HepG2 (cell line): ENCODE measurements at regions not wholly inside any gene's neighbourhood (a gene's known extent, or its start where the extent isn't known, plus 50 kb on each side); places are given as distances from the start of the nearest gene placed in this dataset.

Experiments
- ATAC-seq: fragments of 200-7000 bp; cut with Tn5 transposase; 3 replicates; pipeline ENCODE4 v1.9.1; 2020; ENCODE audit warnings: mild to moderate bottlenecking, moderate library complexity
- BruUV-seq: library from RNA; stranded (reverse); fragments of 400-500 nt; replicated peaks from 2 replicates; lab custom pipeline; 2021; lab: Mats Ljungman, UMichigan
- CTCF ChIA-PET: fragments of 300-600 bp; formaldehyde crosslinking; extraction: SDS; loops from one replicate; lab custom pipeline; 2021; ENCODE audit warnings: low total read pairs, inconsistent platforms, low intra/inter-chr PET ratio; lab: Yijun Ruan, JAX
- POLR2A ChIA-PET: fragments of 350-600 bp; sonication (Branson Sonifier 250); formaldehyde crosslinking; loops from one replicate; lab custom pipeline; 2020; ENCODE audit warnings: antibody characterized with exemption, inconsistent platforms; lab: Yijun Ruan, JAX
- DNase-seq: peaks from one replicate; pipeline ENCODE4 v3.0.0-alpha.2; 2015; ENCODE audit warnings: low spot score
- FAIRE-seq: peaks from 3 replicates; lab custom pipeline; 2011; peaks lifted over from hg19 to GRCh38; lab: Jason Lieb, UNC
- H2AFZ ChIP-seq: one replicate; pipeline ENCODE4 v1.6.1; 2011; ENCODE audit warnings: low read length, inconsistent platforms
- H3K27ac ChIP-seq: fragments of 300-600 bp; 3 replicates; pipeline ENCODE4 v1.8.0; 2011; ENCODE audit warnings: mixed run types, mild to moderate bottlenecking, mixed read lengths, low read length, inconsistent platforms; ENCODE audit not compliant: insufficient read depth; ENCODE audit errors: extremely low read length
- H3K27me3 ChIP-seq, 2 experiments: fragments of 200-600 bp in 1 of 2; 2 replicates in 1 of 2; 3 replicates in 1 of 2; pipeline versions ENCODE4 v1.6.0 to v1.8.0; 2011; ENCODE audit warnings: low read length in 2 of 2, mild to moderate bottlenecking in 2 of 2, moderate library complexity in 2 of 2, inconsistent platforms in 1 of 2; ENCODE audit not compliant: insufficient read depth in 2 of 2, control insufficient read depth in 1 of 2
- H3K36me3 ChIP-seq, 2 experiments: fragments of 200-600 bp in 1 of 2; replicated peaks in 1 of 2; 2 replicates in 1 of 2; 3 replicates in 1 of 2; pipeline versions ENCODE4 v1.5.1 to v1.8.0; 2011; ENCODE audit warnings: low read length in 2 of 2, inconsistent platforms in 1 of 2; ENCODE audit not compliant: insufficient read depth in 2 of 2, control insufficient read depth in 1 of 2
- H3K4me1 ChIP-seq: 2 replicates; pipeline ENCODE4 v1.5.1; 2012; ENCODE audit warnings: low read length, inconsistent platforms; ENCODE audit not compliant: insufficient read depth
- H3K4me2 ChIP-seq: 2 replicates; pipeline ENCODE4 v1.6.0; 2011; ENCODE audit warnings: low read depth, low read length, inconsistent platforms
- H3K4me3 ChIP-seq, 3 experiments: fragments of 200-600 bp in 1 of 3; sonication (generic), shearing (Covaris generic) in 1 of 3; replicated peaks in 1 of 3; 2 replicates each; pipeline ENCODE4 v1.5.1; 2011 to 2016; ENCODE audit warnings: low read length in 3 of 3, inconsistent platforms in 2 of 3, low read depth in 2 of 3, mild to moderate bottlenecking in 2 of 3, control low read depth in 1 of 3, mixed read lengths in 1 of 3; ENCODE audit not compliant: insufficient read depth in 1 of 3
- H3K79me2 ChIP-seq: one replicate; pipeline ENCODE4 v1.6.1; 2011; ENCODE audit warnings: low read length, inconsistent platforms; ENCODE audit not compliant: insufficient read depth
- H3K9ac ChIP-seq: 2 replicates; pipeline ENCODE4 v1.6.0; 2011; ENCODE audit warnings: mild to moderate bottlenecking, low read depth, low read length, inconsistent platforms; ENCODE audit not compliant: insufficient read depth
- H3K9me3 ChIP-seq: 2 replicates; pipeline ENCODE4 v1.5.1; 2012; ENCODE audit warnings: mild to moderate bottlenecking, low read length
- H4K20me1 ChIP-seq: 2 replicates; pipeline ENCODE4 v1.6.0; 2011; ENCODE audit warnings: inconsistent platforms, mild to moderate bottlenecking, low read length, moderate library complexity; ENCODE audit not compliant: insufficient read depth
- AKNA ChIP-seq: sonication (generic); formaldehyde crosslinking; IDR thresholded peaks from 2 replicates; pipeline ENCODE4 v1.4.0; 2020; ENCODE audit warnings: missing genetic modification reagents, borderline replicate concordance
- PAF1 ChIP-seq: IDR thresholded peaks from 2 replicates; pipeline ENCODE4 v1.6.1; 2016; ENCODE audit warnings: missing genetic modification reagents, missing compliant biosample characterization
- RCOR2 ChIP-seq: IDR thresholded peaks from 2 replicates; pipeline ENCODE4 v1.6.1; 2016; ENCODE audit warnings: missing biosample characterization, missing genetic modification reagents
- RFXAP ChIP-seq: sonication (generic); formaldehyde crosslinking; IDR thresholded peaks from 2 replicates; pipeline ENCODE4 v1.4.0; 2020; ENCODE audit warnings: missing genetic modification reagents, borderline replicate concordance
- SP5 ChIP-seq: IDR thresholded peaks from 2 replicates; pipeline ENCODE4 v1.6.1; 2016; ENCODE audit warnings: low read depth, borderline replicate concordance
- ZNF3 ChIP-seq: IDR thresholded peaks from 2 replicates; pipeline ENCODE4 v1.7.0; 2017; ENCODE audit warnings: inconsistent platforms
- ZNF569 ChIP-seq: sonication (generic); formaldehyde crosslinking; IDR thresholded peaks from 2 replicates; pipeline ENCODE4 v1.5.0; 2020; ENCODE audit warnings: mild to moderate bottlenecking, missing genetic modification reagents, moderate library complexity, borderline replicate concordance
- ZNF619 ChIP-seq: sonication (generic); formaldehyde crosslinking; IDR thresholded peaks from 2 replicates; pipeline ENCODE4 v1.4.0; 2020; ENCODE audit warnings: mild to moderate bottlenecking, missing genetic modification reagents
- ZNF713 ChIP-seq: sonication (generic); formaldehyde crosslinking; IDR thresholded peaks from 2 replicates; pipeline ENCODE4 v1.4.0; 2020; ENCODE audit warnings: mild to moderate bottlenecking, missing genetic modification reagents
- WGBS: methylation state at CpG from one replicate; pipeline ENCODE4 v1.1.6; 2017; ENCODE audit warnings: low lambda C conversion rate; 5-methylcytosine and 5-hydroxymethylcytosine counted together
- in situ Hi-C: cut with HindIII; loops from 2 replicates; pipeline ENCODE4 v1.10.0; 2017; ENCODE audit warnings: low pct_unique_long_range_greater_than_20kb; ENCODE audit not compliant: extremely low pct_ligation_motif_present
- intact Hi-C: fragments of 100-400 bp; cut with micrococcal nuclease; formaldehyde crosslinking; loops from one replicate; pipeline ENCODE4 v1.10.0; 2022; ENCODE audit not compliant: unreplicated experiment

- CTCF ChIA-PET, result no interaction called here
- TF ChIP-seq ZNF3 (CRISPR knock-in tag), result 0 out of 2 replicates have a peak, but pooled peaks have one; percentile 55
- TF ChIP-seq ZNF619 (CRISPR knock-in tag), result no peak
These were observed 79.1 kb upstream of the IER5L start for GRCh38 chr9:129256959-129257713.

GRCh38 chr9:129254566-129255287, 76.7 kb upstream of the IER5L start:
- POLR2A ChIA-PET, result no interaction called here
- no peak overlapping the region for H3K9ac ChIP-seq
- intact Hi-C loops (loop anchor here (10.0 kb wide), 1 partner anchor 90 kb away; no protein-coding TSS in a partner anchor), in situ Hi-C loops (no loop called here)
- WGBS, result 23% methylated on average over 9 of the region's 9 CpGs
- H3K4me3 ChIP-seq, result no peak overlapping the region
- no peaks in the 10 kb centered on the region for H3K9me3 ChIP-seq
- ATAC-seq (no peak), DNase-seq (no peak), FAIRE-seq (no peak)
- peak overlapping the region; percentile 20; the same call in 1 of the 2 replicates for H3K4me2 ChIP-seq
- BruUV-seq, result no TSS peak
- peaks cover 1 to 50% of the 10 kb centered on the region in 2 experiments; a peak in 4 of 5 replicates for H3K27me3 ChIP-seq
- no peaks in the 10 kb centered on the region for H3K79me2 ChIP-seq
- H3K27ac ChIP-seq, result no peak overlapping the region
- peaks cover 28% of the 10 kb centered on the region for H3K4me1 ChIP-seq
- H2AFZ ChIP-seq, result no peak overlapping the region
- TF ChIP-seq SP5 (CRISPR knock-in tag) (no peak), AKNA (no peak), RFXAP (CRISPR knock-in tag) (no peak), RCOR2 (CRISPR knock-in tag) (no peak), PAF1 (CRISPR knock-in tag) (no peak), ZNF569 (CRISPR knock-in tag) (no peak), ZNF713 (CRISPR knock-in tag) (no peak)
- CTCF ChIA-PET, result no interaction called here
- H4K20me1 ChIP-seq, result no peaks in the 10 kb centered on the region
- no peaks in the 10 kb centered on the region for H3K36me3 ChIP-seq

More at GRCh38 chr9:129256959-129257713, 79.1 kb upstream of the IER5L start:
- intact Hi-C loops (loop anchor here (10.0 kb wide), 1 partner anchor 88 kb away; no protein-coding TSS in a partner anchor), in situ Hi-C loops (no loop called here)
- Histone ChIP-seq H3K4me1 (peaks cover 25% of the 10 kb centered on the region), H3K27me3 (peaks cover 1 to 72% of the 10 kb centered on the region in 2 experiments; a peak in 4 of 5 replicates), H3K27ac (no peak overlapping the region), H3K9ac (no peak overlapping the region), H4K20me1 (no peaks in the 10 kb centered on the region), H3K36me3 (no peaks in the 10 kb centered on the region), H3K4me3 (no peak overlapping the region), H3K9me3 (no peaks in the 10 kb centered on the region), H2AFZ (no peak overlapping the region), H3K4me2 (no peak overlapping the region), H3K79me2 (no peaks in the 10 kb centered on the region)
- POLR2A ChIA-PET, result no interaction called here
- DNase-seq, result no peak
- WGBS, result 30% methylated on average over 13 of the region's 13 CpGs
- no peak for FAIRE-seq
- no peak for ATAC-seq
- no TSS peak for BruUV-seq
